Neural crest cell (in vitro differentiated cells): ENCODE measurements at regions not wholly inside any gene's neighbourhood (a gene's known extent, or its start where the extent isn't known, plus 50 kb on each side); places are given as distances from the start of the nearest gene placed in this dataset.
A peak's percentile ranks its signal among the peaks of the same experiment; 100 is the strongest.

Experiments
- DNase-seq: peaks from one replicate; pipeline ENCODE4 v3.0.0; 2021; ENCODE audit warnings: low read depth, mixed read lengths, low spot score
- H3K27ac Mint-ChIP-seq: one replicate; pipeline ENCODE4 v1.8.0; 2021; ENCODE audit warnings: mild to moderate bottlenecking, mixed read lengths; ENCODE audit not compliant: unreplicated experiment
- H3K27me3 Mint-ChIP-seq: 2 replicates; pipeline ENCODE4 v1.8.0; 2021; ENCODE audit warnings: low read depth, mild to moderate bottlenecking, mixed read lengths
- H3K36me3 Mint-ChIP-seq: 2 replicates; pipeline ENCODE4 v1.8.0; 2021; ENCODE audit warnings: low read depth, mild to moderate bottlenecking, mixed read lengths
- H3K4me1 Mint-ChIP-seq: 2 replicates; pipeline ENCODE4 v1.8.0; 2021; ENCODE audit warnings: mixed read lengths
- H3K4me3 Mint-ChIP-seq: one replicate; pipeline ENCODE4 v1.8.0; 2021; ENCODE audit warnings: mild to moderate bottlenecking, mixed read lengths
- H3K9me3 Mint-ChIP-seq: 2 replicates; pipeline ENCODE4 v1.8.0; 2021; ENCODE audit warnings: mixed read lengths
- CTCF ChIP-seq: fragments of 200-600 bp; sonication (generic); conservative IDR thresholded peaks from 2 replicates; pipeline ENCODE4 v1.5.0; 2021; ENCODE audit warnings: antibody characterized with exemption, mild to moderate bottlenecking

GRCh38 chr1:209353053-209353452 is 230.5 kb upstream of the CAMK1G start:
- no peaks in the 10 kb centered on the region for H3K9me3 Mint-ChIP-seq
- DNase-seq: no peak
- no peak overlapping the region for H3K27ac Mint-ChIP-seq
- TF ChIP-seq CTCF: no peak
- no peak overlapping the region for H3K4me3 Mint-ChIP-seq
- no peaks in the 10 kb centered on the region for H3K27me3 Mint-ChIP-seq
- H3K4me1 Mint-ChIP-seq: peaks cover 37% of the 10 kb centered on the region
- no peaks in the 10 kb centered on the region for H3K36me3 Mint-ChIP-seq

GRCh38 chr1:209354111-209354839 is 229.2 kb upstream of the CAMK1G start:
- H3K36me3 Mint-ChIP-seq: no peaks in the 10 kb centered on the region
- TF ChIP-seq CTCF: peak; percentile 89
- no peaks in the 10 kb centered on the region for H3K27me3 Mint-ChIP-seq
- no peak overlapping the region for H3K4me3 Mint-ChIP-seq
- peaks cover 34% of the 10 kb centered on the region for H3K4me1 Mint-ChIP-seq
- H3K9me3 Mint-ChIP-seq: no peaks in the 10 kb centered on the region
- no peak overlapping the region for H3K27ac Mint-ChIP-seq
- peak; percentile 72 for DNase-seq

- Mint-ChIP-seq H3K36me3 (no peaks in the 10 kb centered on the region), H3K27ac (no peak overlapping the region), H3K27me3 (no peaks in the 10 kb centered on the region), H3K4me1 (peaks cover 31% of the 10 kb centered on the region), H3K9me3 (no peaks in the 10 kb centered on the region), H3K4me3 (no peak overlapping the region)
- TF ChIP-seq CTCF: no peak
- DNase-seq: no peak
Measured at GRCh38 chr1:209354840-209355165, 228.7 kb upstream of the CAMK1G start.

- Mint-ChIP-seq H3K9me3 (no peaks in the 10 kb centered on the region), H3K36me3 (no peaks in the 10 kb centered on the region), H3K4me1 (peaks cover 25% of the 10 kb centered on the region), H3K27ac (no peak overlapping the region), H3K27me3 (no peaks in the 10 kb centered on the region), H3K4me3 (no peak overlapping the region)
- no peak for DNase-seq
- TF ChIP-seq CTCF: no peak
Measured at GRCh38 chr1:209355415-209355814, 228.1 kb upstream of the CAMK1G start.

- Mint-ChIP-seq H3K4me3 (no peak overlapping the region), H3K27me3 (no peaks in the 10 kb centered on the region), H3K27ac (no peak overlapping the region), H3K9me3 (no peaks in the 10 kb centered on the region), H3K4me1 (peaks cover 10% of the 10 kb centered on the region), H3K36me3 (no peaks in the 10 kb centered on the region)
- no peak for DNase-seq
- no peak for TF ChIP-seq CTCF
Measured at GRCh38 chr1:209356976-209357377, 226.5 kb upstream of the CAMK1G start.

GRCh38 chr1:209363112-209363511 is 220.4 kb upstream of the CAMK1G start:
- H3K9me3 Mint-ChIP-seq: peaks cover 2% of the 10 kb centered on the region
- DNase-seq: no peak
- H3K27ac Mint-ChIP-seq: no peak overlapping the region
- H3K4me3 Mint-ChIP-seq: no peak overlapping the region
- no peaks in the 10 kb centered on the region for H3K27me3 Mint-ChIP-seq
- no peaks in the 10 kb centered on the region for H3K4me1 Mint-ChIP-seq
- no peaks in the 10 kb centered on the region for H3K36me3 Mint-ChIP-seq
- TF ChIP-seq CTCF: no peak
